ENCODE measurements at regions not wholly inside any gene's neighbourhood (a gene's known extent, or its start where the extent isn't known, plus 50 kb on each side); places are given as distances from the start of the nearest gene placed in this dataset.

GRCh38 chr18:31267823-31268481, 50.0 kb upstream of the DSG1 start:
- Histone ChIP-seq H3K9me3 (ENCODE audit: control insufficient read depth, insufficient read depth, low read depth, low read length) (no peaks in the 10 kb centered on the region), H4K20me1 (ENCODE audit: control insufficient read depth, extremely low read depth, insufficient read depth, low read length) (no peaks in the 10 kb centered on the region), H3K4me2 (ENCODE audit: extremely low read depth, insufficient read depth, low read length) (no peak overlapping the region), H3K9ac (ENCODE audit: insufficient read depth, low read length) (no peak overlapping the region), H3K36me3 (ENCODE audit: control insufficient read depth, insufficient read depth, low read length) (no peaks in the 10 kb centered on the region), H3K79me2 (ENCODE audit: control insufficient read depth, insufficient read depth, low read length) (no peaks in the 10 kb centered on the region), H3K27ac (ENCODE audit: insufficient read depth, low read length) (no peak overlapping the region), H2AFZ (ENCODE audit: low read length) (no peak overlapping the region), H3K4me3 (replicated peaks in 1 of 4; ENCODE audit: control extremely low read depth in 1 of 4, insufficient read depth in 1 of 4, low read depth in 3 of 4, low read length in 4 of 4) (no peak overlapping the region), H3K27me3 (ENCODE audit: control insufficient read depth, insufficient read depth, low read length) (no peaks in the 10 kb centered on the region), H3K4me1 (ENCODE audit: control insufficient read depth, extremely low read depth, insufficient read depth, low read length) (no peaks in the 10 kb centered on the region)
- no peak for DNase-seq (ENCODE audit: low read depth in 2 of 2)
- TF ChIP-seq EZH2 (IDR thresholded peaks at IDR 0.05; ENCODE audit: low read length, missing control alignments) (no peak), CTCF (conservative IDR thresholded peaks at IDR 0.05 in 1 of 2, IDR thresholded peaks at IDR 0.05 in 1 of 2; ENCODE audit: low read depth in 1 of 2, low read length in 2 of 2) (no peak)
